Stimulated activated CD8-positive, alpha-beta memory T cell treated with anti-CD3 and anti-CD28 coated beads, Interleukin-7, amount 100 ng/mL, for 48 hours (primary cell): ENCODE measurements at regions not wholly inside any gene's neighbourhood (a gene's known extent, or its start where the extent isn't known, plus 50 kb on each side); places are given as distances from the start of the nearest gene placed in this dataset.
"Not testable (repeated sequence)": the region's sequence is repeated elsewhere in the genome, so short reads cannot be mapped to it uniquely, and the experiment has no call there.

ENCODE experiments used
- DNase-seq, 2 donors: peaks; one replicate each; pipeline ENCODE4 v3.0.0-alpha.2; 2020; ENCODE audit warnings: low read depth in 1 of 2; ENCODE audit errors: extremely low read depth in 1 of 2

GRCh38 chr7:159210581-159211235 lies 66.0 kb upstream of the VIPR2 start:
- no peak for DNase-seq

GRCh38 chr7:159209429-159209828 lies 64.8 kb upstream of the VIPR2 start:
- DNase-seq, result no peak

GRCh38 chr7:159207951-159208350 lies 63.3 kb upstream of the VIPR2 start:
- no peak for DNase-seq

GRCh38 chr7:159207393-159207792 lies 62.7 kb upstream of the VIPR2 start:
- DNase-seq, result no peak

- DNase-seq, result no peak
Observed at GRCh38 chr7:159205833-159206232, 61.2 kb upstream of the VIPR2 start.

- DNase-seq, result no peak
Observed at GRCh38 chr7:159204664-159205063, 60.0 kb upstream of the VIPR2 start.

- DNase-seq, result not testable (repeated sequence)
Observed at GRCh38 chr7:159203253-159203652, 58.6 kb upstream of the VIPR2 start.

- DNase-seq, result no peak
Observed at GRCh38 chr7:159201722-159202330, 57.2 kb upstream of the VIPR2 start.

GRCh38 chr7:159200421-159200820 lies 55.8 kb upstream of the VIPR2 start:
- DNase-seq, result no peak

GRCh38 chr7:159198016-159198724 lies 53.5 kb upstream of the VIPR2 start:
- DNase-seq, result no peak

- peak in 1 of 2 donors; percentile 9 for DNase-seq
Observed at GRCh38 chr7:159197066-159197975, 52.7 kb upstream of the VIPR2 start.

- no peak for DNase-seq
Observed at GRCh38 chr7:159196584-159196983, 51.9 kb upstream of the VIPR2 start.

- no peak for DNase-seq
Observed at GRCh38 chr7:159195946-159196345, 51.3 kb upstream of the VIPR2 start.
